ENCODE measurements at regions not wholly inside any gene's neighbourhood (a gene's known extent, or its start where the extent isn't known, plus 50 kb on each side); places are given as distances from the start of the nearest gene placed in this dataset.

GRCh38 chr2:76050196-76050595 is 339.5 kb upstream of the GCFC2 start:
- no peaks in the 10 kb centered on the region for H3K79me2 ChIP-seq (ENCODE audit: insufficient read depth, low read length)
- H2AFZ ChIP-seq (ENCODE audit: insufficient read depth, low read depth, low read length, poor library complexity, severe bottlenecking): no peak overlapping the region
- H3K36me3 ChIP-seq (replicated peaks in 1 of 2; ENCODE audit: control insufficient read depth in 1 of 2, insufficient read depth in 2 of 2, low read length in 2 of 2): no peaks in the 10 kb centered on the region
- WGBS (ENCODE audit: insufficient coverage): no CpG with 5 or more reads among the region's 1 CpG
- H3K27me3 Mint-ChIP-seq (ENCODE audit: low read depth in 3 of 3): no peaks in the 10 kb centered on the region
- peaks cover 0 to 11% (median 8%) of the 10 kb centered on the region in 7 donors for H3K9me3 Mint-ChIP-seq
- H3K27me3 ChIP-seq (ENCODE audit: control insufficient read depth in 2 of 2, insufficient read depth in 2 of 2, low read length in 2 of 2): no peaks in the 10 kb centered on the region
- no peak overlapping the region for H3K4me3 Mint-ChIP-seq
- no peak for TF ChIP-seq CTCF (IDR thresholded peaks at IDR 0.05)
- no peak overlapping the region for H3K4me3 ChIP-seq (replicated peaks in 1 of 3; ENCODE audit: low read depth in 2 of 3, low read length in 3 of 3)
- H3K9ac ChIP-seq (ENCODE audit: insufficient read depth, low read length, poor library complexity, severe bottlenecking): no peak overlapping the region
- H3K4me2 ChIP-seq (replicated peaks; ENCODE audit: extremely low read depth, low read length, poor library complexity, severe bottlenecking): no peak overlapping the region
- H3K27ac ChIP-seq (ENCODE audit: low read depth in 1 of 2, low read length in 2 of 2): no peak overlapping the region
- no peaks in the 10 kb centered on the region for H3K4me1 ChIP-seq (ENCODE audit: control insufficient read depth in 1 of 2, insufficient read depth in 2 of 2, low read length in 2 of 2)
- intact Hi-C loops (cut with micrococcal nuclease): no loop called here
- peaks cover 5 to 10% of the 10 kb centered on the region in 2 donors for H3K9me3 ChIP-seq (replicated peaks in 1 of 2; ENCODE audit: control insufficient read depth in 1 of 2, insufficient read depth in 1 of 2, low read length in 2 of 2)
- no peaks in the 10 kb centered on the region for H3K4me1 Mint-ChIP-seq
- no peak overlapping the region for H3K27ac Mint-ChIP-seq
- H3K36me3 Mint-ChIP-seq: no peaks in the 10 kb centered on the region
- no peak for DNase-seq
- no peaks in the 10 kb centered on the region for H4K20me1 ChIP-seq (ENCODE audit: insufficient read depth, low read length)

GRCh38 chr2:76044701-76045100 is 334.0 kb upstream of the GCFC2 start:
- no peak overlapping the region for H3K27ac ChIP-seq (ENCODE audit: low read depth in 1 of 2, low read length in 2 of 2)
- H3K4me2 ChIP-seq (replicated peaks; ENCODE audit: extremely low read depth, low read length, poor library complexity, severe bottlenecking): no peak overlapping the region
- no peak overlapping the region for H3K9ac ChIP-seq (ENCODE audit: insufficient read depth, low read length, poor library complexity, severe bottlenecking)
- H3K4me3 Mint-ChIP-seq: no peak overlapping the region
- no peaks in the 10 kb centered on the region for H3K36me3 ChIP-seq (replicated peaks in 1 of 2; ENCODE audit: control insufficient read depth in 1 of 2, insufficient read depth in 2 of 2, low read length in 2 of 2)
- no peaks in the 10 kb centered on the region for H3K27me3 Mint-ChIP-seq (ENCODE audit: low read depth in 3 of 3)
- intact Hi-C loops (cut with micrococcal nuclease): no loop called here
- H3K79me2 ChIP-seq (ENCODE audit: insufficient read depth, low read length): no peaks in the 10 kb centered on the region
- no peaks in the 10 kb centered on the region for H4K20me1 ChIP-seq (ENCODE audit: insufficient read depth, low read length)
- no peak overlapping the region for H2AFZ ChIP-seq (ENCODE audit: insufficient read depth, low read depth, low read length, poor library complexity, severe bottlenecking)
- H3K9me3 Mint-ChIP-seq: peaks cover 0 to 8% (median 3%) of the 10 kb centered on the region in 7 donors
- no peaks in the 10 kb centered on the region for H3K36me3 Mint-ChIP-seq
- H3K4me3 ChIP-seq (replicated peaks in 1 of 3; ENCODE audit: low read depth in 2 of 3, low read length in 3 of 3): no peak overlapping the region
- no peaks in the 10 kb centered on the region for H3K4me1 Mint-ChIP-seq
- H3K9me3 ChIP-seq (replicated peaks in 1 of 2; ENCODE audit: control insufficient read depth in 1 of 2, insufficient read depth in 1 of 2, low read length in 2 of 2): peaks cover 0 to 3% of the 10 kb centered on the region in 2 donors
- no peak for DNase-seq
- H3K27me3 ChIP-seq (ENCODE audit: control insufficient read depth in 2 of 2, insufficient read depth in 2 of 2, low read length in 2 of 2): no peaks in the 10 kb centered on the region
- no peaks in the 10 kb centered on the region for H3K4me1 ChIP-seq (ENCODE audit: control insufficient read depth in 1 of 2, insufficient read depth in 2 of 2, low read length in 2 of 2)
- no peak for TF ChIP-seq CTCF (IDR thresholded peaks at IDR 0.05)
- WGBS (ENCODE audit: insufficient coverage): no CpG with 5 or more reads among the region's 2 CpGs
- no peak overlapping the region for H3K27ac Mint-ChIP-seq
